ENCODE measurements at regions not wholly inside any gene's neighbourhood (a gene's known extent, or its start where the extent isn't known, plus 50 kb on each side); places are given as distances from the start of the nearest gene placed in this dataset.
"Not testable (repeated sequence)": the region's sequence is repeated elsewhere in the genome, so short reads cannot be mapped to it uniquely, and the experiment has no call there.

- H3K27ac Mint-ChIP-seq, result no peak overlapping the region
- no peaks in the 10 kb centered on the region for H3K4me1 Mint-ChIP-seq
- DNase-seq (no peak), ATAC-seq (ENCODE audit: low read depth) (no peak)
- H3K36me3 Mint-ChIP-seq (ENCODE audit: low read depth), result no peaks in the 10 kb centered on the region
- intact Hi-C loops (cut with micrococcal nuclease), result no loop called here
- CTCF ChIA-PET, result no interaction called here
- H3K9me3 Mint-ChIP-seq, result peaks cover under 1% of the 10 kb centered on the region
- no peak for TF ChIP-seq CTCF (IDR thresholded peaks at IDR 0.05)
- POLR2A ChIA-PET, result no interaction called here
- H3K27me3 Mint-ChIP-seq, result peaks cover 14% of the 10 kb centered on the region
- no peak overlapping the region for H3K4me3 Mint-ChIP-seq
Observed at GRCh38 chr13:97890573-97890972, 62.9 kb upstream of the IPO5 start.

- H3K36me3 Mint-ChIP-seq (ENCODE audit: low read depth); H3K9me3 Mint-ChIP-seq; H3K27ac Mint-ChIP-seq; CTCF ChIA-PET; intact Hi-C loops (cut with micrococcal nuclease); ATAC-seq (ENCODE audit: low read depth); DNase-seq; H3K4me1 Mint-ChIP-seq; POLR2A ChIA-PET; H3K4me3 Mint-ChIP-seq: not testable (repeated sequence)
- peaks cover 13% of the 10 kb centered on the region for H3K27me3 Mint-ChIP-seq
Observed at GRCh38 chr13:97891964-97892363, 61.5 kb upstream of the IPO5 start.

GRCh38 chr13:97892717-97893116 lies 60.8 kb upstream of the IPO5 start:
- Mint-ChIP-seq H3K36me3 (ENCODE audit: low read depth) (no peaks in the 10 kb centered on the region), H3K4me3 (no peak overlapping the region), H3K27me3 (peaks cover 10% of the 10 kb centered on the region), H3K9me3 (peaks cover 4% of the 10 kb centered on the region), H3K27ac (no peak overlapping the region), H3K4me1 (no peaks in the 10 kb centered on the region)
- ChIA-PET CTCF (no interaction called here), POLR2A (no interaction called here)
- ATAC-seq (ENCODE audit: low read depth) (no peak), DNase-seq (no peak)
- intact Hi-C loops (cut with micrococcal nuclease), result no loop called here
- TF ChIP-seq CTCF (IDR thresholded peaks at IDR 0.05), result no peak

- no peak for TF ChIP-seq CTCF (IDR thresholded peaks at IDR 0.05)
- intact Hi-C loops (cut with micrococcal nuclease), result no loop called here
- Mint-ChIP-seq H3K4me1 (no peaks in the 10 kb centered on the region), H3K4me3 (no peak overlapping the region), H3K36me3 (ENCODE audit: low read depth) (no peaks in the 10 kb centered on the region), H3K27me3 (peaks cover 9% of the 10 kb centered on the region), H3K27ac (no peak overlapping the region), H3K9me3 (peaks cover 4% of the 10 kb centered on the region)
- DNase-seq (no peak), ATAC-seq (ENCODE audit: low read depth) (no peak)
- ChIA-PET POLR2A (no interaction called here), CTCF (no interaction called here)
Observed at GRCh38 chr13:97895383-97895782, 58.1 kb upstream of the IPO5 start.

GRCh38 chr13:97896446-97896845 lies 57.0 kb upstream of the IPO5 start:
- intact Hi-C loops (cut with micrococcal nuclease), result no loop called here
- Mint-ChIP-seq H3K36me3 (ENCODE audit: low read depth) (no peaks in the 10 kb centered on the region), H3K4me1 (no peaks in the 10 kb centered on the region), H3K27me3 (peaks cover 8% of the 10 kb centered on the region), H3K4me3 (no peak overlapping the region), H3K27ac (no peak overlapping the region), H3K9me3 (peaks cover 4% of the 10 kb centered on the region)
- DNase-seq (no peak), ATAC-seq (ENCODE audit: low read depth) (no peak)
- ChIA-PET POLR2A (no interaction called here), CTCF (no interaction called here)
- no peak for TF ChIP-seq CTCF (IDR thresholded peaks at IDR 0.05)

GRCh38 chr13:97901716-97902115 lies 51.8 kb upstream of the IPO5 start:
- H3K27ac Mint-ChIP-seq, result no peak overlapping the region
- no peaks in the 10 kb centered on the region for H3K9me3 Mint-ChIP-seq
- TF ChIP-seq CTCF (IDR thresholded peaks at IDR 0.05), result no peak
- peaks cover 18% of the 10 kb centered on the region for H3K27me3 Mint-ChIP-seq
- CTCF ChIA-PET, result interaction anchor here (0.9 kb wide), 1 partner anchor 10 kb away, joined by 3 read pairs; no protein-coding TSS in a partner anchor
- H3K4me3 Mint-ChIP-seq, result no peak overlapping the region
- POLR2A ChIA-PET, result no interaction called here
- H3K36me3 Mint-ChIP-seq (ENCODE audit: low read depth), result no peaks in the 10 kb centered on the region
- ATAC-seq (ENCODE audit: low read depth) (no peak), DNase-seq (no peak)
- no peaks in the 10 kb centered on the region for H3K4me1 Mint-ChIP-seq
- intact Hi-C loops (cut with micrococcal nuclease), result no loop called here

All from activated B cell treated with CpG ODN at 0.5 μM for 24 hours (primary cell).